K562 (cell line): ENCODE measurements at regions not wholly inside any gene's neighbourhood (a gene's known extent, or its start where the extent isn't known, plus 50 kb on each side); places are given as distances from the start of the nearest gene placed in this dataset.

Source experiments
- ATAC-seq: fragments of 200-7000 bp; cut with Tn5 transposase; 3 replicates; pipeline ENCODE4 v1.9.1; 2020; ENCODE audit warnings: moderate library complexity
- BruUV-seq: library from RNA; stranded (reverse); fragments of 400-500 nt; replicated peaks from 2 replicates; lab custom pipeline; 2021; lab: Mats Ljungman, UMichigan
- CTCF ChIA-PET: fragments of 300-600 bp; formaldehyde crosslinking; extraction: SDS; loops from one replicate; lab custom pipeline; 2021; ENCODE audit warnings: low intra/inter-chr PET ratio; lab: Yijun Ruan, JAX
- POLR2A ChIA-PET: fragments of 300-600, 350-650 bp; sonication (Branson Sonifier 250); formaldehyde crosslinking; extraction: SDS; loops from one replicate; lab custom pipeline; 2021; ENCODE audit warnings: antibody characterized with exemption, inconsistent platforms; lab: Yijun Ruan, JAX
- DNase-seq, 4 experiments: peaks; one replicate each; pipeline versions ENCODE4 v3.0.0 to v3.0.0-alpha.2; 2011 to 2018; ENCODE audit warnings: low spot score in 3 of 4, mixed read lengths in 3 of 4; ENCODE audit errors: extremely low read depth in 1 of 4
- FAIRE-seq: peaks from 2 replicates; lab custom pipeline; 2011; peaks lifted over from hg19 to GRCh38; lab: Jason Lieb, UNC
- H2AFZ ChIP-seq: 2 replicates; pipeline ENCODE4 v1.6.0; 2011; ENCODE audit warnings: low read depth, low read length, control low read depth, inconsistent platforms
- H3K27ac ChIP-seq: fragments of 200-600 bp; 3 replicates; pipeline ENCODE4 v1.8.0; 2011; ENCODE audit warnings: low read depth, mild to moderate bottlenecking, control low read depth, inconsistent platforms, low read length, moderate library complexity, mixed read lengths; ENCODE audit errors: extremely low read depth
- H3K27me3 ChIP-seq, 2 experiments: fragments of 300-600 bp in 1 of 2; 2 replicates in 1 of 2; 3 replicates in 1 of 2; pipeline versions ENCODE4 v1.6.0 to v1.8.0; 2011; ENCODE audit warnings: inconsistent platforms in 2 of 2, low read length in 2 of 2, mild to moderate bottlenecking in 1 of 2, mixed read lengths in 1 of 2, moderate library complexity in 1 of 2; ENCODE audit not compliant: control insufficient read depth in 2 of 2, insufficient read depth in 2 of 2
- H3K36me3 ChIP-seq: fragments of 300-600 bp; 3 replicates; pipeline ENCODE4 v1.8.0; 2011; ENCODE audit warnings: mild to moderate bottlenecking, low read length, inconsistent platforms; ENCODE audit not compliant: control insufficient read depth, insufficient read depth
- H3K4me1 ChIP-seq, 2 experiments: fragments of 200-600 bp in 1 of 2; replicated peaks in 1 of 2; 2 replicates in 1 of 2; 3 replicates in 1 of 2; pipeline versions ENCODE4 v1.5.1 to v1.8.0; 2011; ENCODE audit warnings: inconsistent platforms in 2 of 2, low read length in 2 of 2, mild to moderate bottlenecking in 1 of 2, mixed read lengths in 1 of 2, moderate library complexity in 1 of 2; ENCODE audit not compliant: control insufficient read depth in 2 of 2, insufficient read depth in 2 of 2
- H3K4me2 ChIP-seq: 2 replicates; pipeline ENCODE4 v1.6.1; 2011; ENCODE audit warnings: low read length, control low read depth, inconsistent platforms, mixed read lengths; ENCODE audit not compliant: insufficient read depth
- H3K4me3 ChIP-seq: fragments of 200-600 bp; sonication (generic), shearing (Covaris generic); 2 replicates; pipeline ENCODE4 v1.5.1; 2016; ENCODE audit warnings: control low read depth, inconsistent platforms
- H3K79me2 ChIP-seq: fragments of 200-600 bp; 3 replicates; pipeline ENCODE4 v1.8.0; 2011; ENCODE audit warnings: low read length, inconsistent platforms; ENCODE audit not compliant: control insufficient read depth, insufficient read depth
- H3K9ac ChIP-seq, 2 experiments: 2 replicates each; pipeline versions ENCODE4 v1.6.0 to v1.6.1; 2011; ENCODE audit warnings: low read depth in 2 of 2, low read length in 2 of 2, control low read depth in 1 of 2, inconsistent platforms in 1 of 2, mild to moderate bottlenecking in 1 of 2, mixed read lengths in 1 of 2; ENCODE audit not compliant: insufficient read depth in 1 of 2
- H3K9me1 ChIP-seq: one replicate; pipeline ENCODE4 v1.6.0; 2011; ENCODE audit warnings: inconsistent platforms, mild to moderate bottlenecking, low read length, moderate library complexity; ENCODE audit not compliant: control insufficient read depth, insufficient read depth
- H3K9me3 ChIP-seq: replicated peaks from 2 replicates; pipeline ENCODE4 v1.5.1; 2011; ENCODE audit warnings: low read depth, low read length, inconsistent platforms; ENCODE audit not compliant: control insufficient read depth, insufficient read depth
- H4K20me1 ChIP-seq: replicated peaks from 2 replicates; pipeline ENCODE4 v1.6.1; 2011; ENCODE audit warnings: low read length, inconsistent platforms, mixed read lengths; ENCODE audit not compliant: control insufficient read depth, insufficient read depth
- ARID1B ChIP-seq: fragments of 450-650 bp; IDR thresholded peaks from 2 replicates; pipeline ENCODE4 v1.6.1; 2016; ENCODE audit warnings: antibody characterized with exemption, mild to moderate bottlenecking, inconsistent platforms
- CHD2 ChIP-seq: IDR thresholded peaks from 2 replicates; pipeline ENCODE4 v1.6.1; 2011; ENCODE audit warnings: low read depth, low read length
- FOXK2 ChIP-seq, 2 experiments: fragments of 450-650 bp; IDR thresholded peaks in 1 of 2; conservative IDR thresholded peaks in 1 of 2; 2 replicates each; pipeline ENCODE4 v1.6.1; 2016; ENCODE audit warnings: low read depth in 2 of 2, mild to moderate bottlenecking in 1 of 2
- GATA2 ChIP-seq: sonication (generic); formaldehyde crosslinking; IDR thresholded peaks from 2 replicates; pipeline ENCODE4 v1.4.0; 2020; ENCODE audit warnings: mild to moderate bottlenecking, missing genetic modification reagents
- HDGF ChIP-seq: fragments of 450-650 bp; IDR thresholded peaks from 2 replicates; pipeline ENCODE4 v1.6.1; 2016
- NFE2L1 ChIP-seq: fragments of 450-650 bp; IDR thresholded peaks from 2 replicates; pipeline ENCODE4 v1.6.1; 2016; ENCODE audit warnings: missing genetic modification characterization, low read depth, mild to moderate bottlenecking, missing compliant biosample characterization, moderate library complexity, borderline replicate concordance
- RCOR1 ChIP-seq, 2 experiments: IDR thresholded peaks; 2 replicates each; pipeline ENCODE4 v1.6.1; 2012; ENCODE audit warnings: low read depth in 2 of 2, low read length in 2 of 2, borderline replicate concordance in 1 of 2, improper control_type of control experiment in 1 of 2
- TAL1 ChIP-seq: fragments of 450-650 bp; IDR thresholded peaks from 2 replicates; pipeline ENCODE4 v1.6.1; 2016; ENCODE audit warnings: mild to moderate bottlenecking
- ZBTB7A ChIP-seq: IDR thresholded peaks from 2 replicates; pipeline ENCODE4 v1.6.1; 2011; ENCODE audit warnings: low read depth, mild to moderate bottlenecking, low read length, moderate library complexity, borderline replicate concordance; ENCODE audit not compliant: control insufficient read depth
- ZNF175 ChIP-seq: fragments of 200-800 bp; sonication (Bioruptor generic); IDR thresholded peaks from 2 replicates; pipeline ENCODE4 v1.6.1; 2016; ENCODE audit warnings: low read depth, mild to moderate bottlenecking, missing genetic modification characterization, missing compliant biosample characterization
- ZNF24 ChIP-seq: fragments of 450-650 bp; IDR thresholded peaks from 2 replicates; pipeline ENCODE4 v1.6.1; 2016
- WGBS: fragments of 100-300 bp; shearing (Covaris generic); methylation state at CpG from one replicate; pipeline ENCODE4 v1.1.6; 2016; ENCODE audit warnings: low coverage, mixed read lengths; ENCODE audit not compliant: insufficient coverage; ENCODE audit errors: missing lambda C conversion rate; 5-methylcytosine and 5-hydroxymethylcytosine counted together
- in situ Hi-C: fragments of 300-500 bp; cut with MboI; formaldehyde crosslinking; loops from 4 replicates; pipeline ENCODE4 v1.15.0; 2018; ENCODE audit warnings: inconsistent platforms, mixed read lengths
- intact Hi-C: fragments of 100-400 bp; cut with micrococcal nuclease; formaldehyde crosslinking; loops from 2 replicates; pipeline ENCODE4 v1.14.2; 2022
- TF ChIP-seq, protein P1 (sequence below): fragments of 450-650 bp; formaldehyde crosslinking; IDR thresholded peaks from 2 replicates; pipeline ENCODE4 v1.4.0; 2022; ENCODE audit warnings: missing genetic modification characterization
- TF ChIP-seq, protein P2 (sequence below): fragments of 250-450 bp; sonication (Bioruptor Pico); IDR thresholded peaks from 2 replicates; pipeline ENCODE4 v1.4.0; 2020; ENCODE audit warnings: borderline replicate concordance

DNA sequence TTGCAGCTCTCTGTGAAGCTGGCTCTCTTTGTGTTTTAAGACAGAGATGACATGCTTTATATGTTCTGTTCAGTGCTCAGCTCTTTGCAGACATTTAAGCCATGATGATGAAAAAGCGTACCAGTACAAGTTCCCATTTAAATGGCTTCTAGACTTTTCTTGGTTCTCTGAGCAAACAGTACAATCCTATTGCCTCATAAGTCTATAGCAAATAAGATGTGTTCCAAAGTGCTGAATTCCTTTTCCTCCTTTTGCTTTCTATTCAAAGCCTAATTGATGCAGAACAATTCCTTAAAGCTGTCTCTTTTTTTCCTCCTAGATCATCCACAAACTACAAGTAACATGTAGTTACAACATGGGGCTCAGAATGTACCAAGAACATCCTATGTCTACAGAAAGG lies 168.8 kb upstream of the SPATS2L start:
- POLR2A ChIA-PET, result no interaction called here
- 58% methylated on average over 1 of the region's 1 CpG for WGBS

DNA sequence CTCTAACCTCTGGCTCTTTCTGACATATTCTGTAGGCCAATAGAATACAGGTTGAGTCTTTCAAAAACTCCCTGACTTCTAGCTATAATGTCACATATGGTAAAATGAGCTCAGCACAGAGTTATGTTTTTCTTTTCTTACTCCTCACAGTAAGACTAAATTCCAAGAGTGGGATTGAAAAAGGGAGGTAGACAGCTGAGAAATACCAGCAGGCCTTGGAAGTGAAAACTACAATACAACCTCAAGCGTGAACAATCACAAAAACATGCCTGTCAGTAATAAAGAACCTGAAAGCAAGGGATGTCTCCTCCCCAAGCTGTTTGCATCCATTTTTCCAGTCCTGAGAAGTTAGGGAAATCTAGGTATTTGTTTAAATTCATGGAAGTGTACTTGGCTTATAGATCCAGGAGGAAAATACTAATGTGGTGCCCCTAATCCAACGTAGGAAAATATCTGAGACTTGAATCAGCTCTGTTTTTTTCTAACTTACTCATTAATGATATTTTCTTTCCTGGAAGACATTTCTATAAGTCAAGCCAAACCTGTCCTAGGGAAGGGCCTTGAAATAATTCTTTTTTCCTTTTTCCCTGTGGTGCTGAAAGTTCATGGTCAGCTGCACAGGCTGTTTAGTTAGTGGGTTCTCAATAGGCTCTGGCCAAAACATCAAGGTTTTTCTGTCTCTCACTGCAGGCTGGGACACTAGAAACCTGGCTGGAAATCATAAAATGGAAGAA lies 167.9 kb upstream of the SPATS2L start:
- WGBS, result 56% methylated on average over 2 of the region's 2 CpGs
- in situ Hi-C loops, result no loop called here
- CTCF ChIA-PET, result no interaction called here
- TF ChIP-seq FOXK2 (conservative IDR thresholded peaks at IDR 0.05 in 1 of 2, IDR thresholded peaks at IDR 0.05 in 1 of 2; ENCODE audit: low read depth in 2 of 2) (no peak), ZNF175 (CRISPR knock-in tag) (no peak), ZNF24 (no peak), ZBTB7A (no peak), ARID1B (no peak), RCOR1 (IDR thresholded peaks at IDR 0.05; ENCODE audit: borderline replicate concordance in 1 of 2, low read depth in 2 of 2, low read length in 2 of 2) (no peak), GATA2 (CRISPR knock-in tag) (no peak), TAL1 (no peak), CHD2 (no peak), HDGF (no peak)
- TF ChIP-seq, protein P1, sequence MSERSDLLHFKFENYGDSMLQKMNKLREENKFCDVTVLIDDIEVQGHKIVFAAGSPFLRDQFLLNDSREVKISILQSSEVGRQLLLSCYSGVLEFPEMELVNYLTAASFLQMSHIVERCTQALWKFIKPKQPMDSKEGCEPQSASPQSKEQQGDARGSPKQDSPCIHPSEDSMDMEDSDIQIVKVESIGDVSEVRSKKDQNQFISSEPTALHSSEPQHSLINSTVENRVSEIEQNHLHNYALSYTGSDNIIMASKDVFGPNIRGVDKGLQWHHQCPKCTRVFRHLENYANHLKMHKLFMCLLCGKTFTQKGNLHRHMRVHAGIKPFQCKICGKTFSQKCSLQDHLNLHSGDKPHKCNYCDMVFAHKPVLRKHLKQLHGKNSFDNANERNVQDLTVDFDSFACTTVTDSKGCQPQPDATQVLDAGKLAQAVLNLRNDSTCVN (CRISPR knock-in tag), result no peak
- TF ChIP-seq, protein P2, sequence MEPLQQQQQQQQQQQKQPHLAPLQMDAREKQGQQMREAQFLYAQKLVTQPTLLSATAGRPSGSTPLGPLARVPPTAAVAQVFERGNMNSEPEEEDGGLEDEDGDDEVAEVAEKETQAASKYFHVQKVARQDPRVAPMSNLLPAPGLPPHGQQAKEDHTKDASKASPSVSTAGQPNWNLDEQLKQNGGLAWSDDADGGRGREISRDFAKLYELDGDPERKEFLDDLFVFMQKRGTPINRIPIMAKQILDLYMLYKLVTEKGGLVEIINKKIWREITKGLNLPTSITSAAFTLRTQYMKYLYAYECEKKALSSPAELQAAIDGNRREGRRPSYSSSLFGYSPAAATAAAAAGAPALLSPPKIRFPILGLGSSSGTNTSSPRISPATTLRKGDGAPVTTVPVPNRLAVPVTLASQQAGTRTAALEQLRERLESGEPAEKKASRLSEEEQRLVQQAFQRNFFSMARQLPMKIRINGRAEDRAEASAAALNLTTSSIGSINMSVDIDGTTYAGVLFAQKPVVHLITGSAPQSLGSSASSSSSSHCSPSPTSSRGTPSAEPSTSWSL (CRISPR knock-in tag), result no peak

More for the DNA sequence above, 168.8 kb upstream of the SPATS2L start:
- H3K9me3 ChIP-seq, result no peaks in the 10 kb centered on the region
- H3K4me3 ChIP-seq, result no peak overlapping the region
- BruUV-seq, result no TSS peak
- intact Hi-C loops, result no loop called here
- no peak for TF ChIP-seq NFE2L1
- H3K9me1 ChIP-seq, result no peaks in the 10 kb centered on the region
- no peaks in the 10 kb centered on the region for H3K4me1 ChIP-seq
- H4K20me1 ChIP-seq, result no peaks in the 10 kb centered on the region
- H3K9ac ChIP-seq, result no peak overlapping the region
- ATAC-seq (no peak), DNase-seq (no peak), FAIRE-seq (no peak)
- H2AFZ ChIP-seq, result no peak overlapping the region
- CTCF ChIA-PET, result no interaction called here
- no peak overlapping the region for H3K27ac ChIP-seq
- no peaks in the 10 kb centered on the region for H3K79me2 ChIP-seq
- H3K36me3 ChIP-seq, result no peaks in the 10 kb centered on the region
- in situ Hi-C loops, result no loop called here
- H3K4me2 ChIP-seq, result no peak overlapping the region
- no peaks in the 10 kb centered on the region for H3K27me3 ChIP-seq

More for the DNA sequence above, 167.9 kb upstream of the SPATS2L start:
- H3K4me2 ChIP-seq, result no peak overlapping the region
- no TSS peak for BruUV-seq
- H3K27me3 ChIP-seq, result no peaks in the 10 kb centered on the region
- H3K4me3 ChIP-seq, result no peak overlapping the region
- H3K9me1 ChIP-seq, result no peaks in the 10 kb centered on the region
- H3K9ac ChIP-seq, result no peak overlapping the region
- H3K79me2 ChIP-seq, result no peaks in the 10 kb centered on the region
- H3K36me3 ChIP-seq, result no peaks in the 10 kb centered on the region
- H3K27ac ChIP-seq, result no peak overlapping the region
- ATAC-seq (no peak), DNase-seq (no peak), FAIRE-seq (no peak)
- no peaks in the 10 kb centered on the region for H3K9me3 ChIP-seq
- intact Hi-C loops, result no loop called here
- H2AFZ ChIP-seq, result no peak overlapping the region
- POLR2A ChIA-PET, result no interaction called here
- H3K4me1 ChIP-seq, result no peaks in the 10 kb centered on the region
- H4K20me1 ChIP-seq, result no peaks in the 10 kb centered on the region
